ENCODE measurements at regions not wholly inside any gene's neighbourhood (a gene's known extent, or its start where the extent isn't known, plus 50 kb on each side); places are given as distances from the start of the nearest gene placed in this dataset.

DNA sequence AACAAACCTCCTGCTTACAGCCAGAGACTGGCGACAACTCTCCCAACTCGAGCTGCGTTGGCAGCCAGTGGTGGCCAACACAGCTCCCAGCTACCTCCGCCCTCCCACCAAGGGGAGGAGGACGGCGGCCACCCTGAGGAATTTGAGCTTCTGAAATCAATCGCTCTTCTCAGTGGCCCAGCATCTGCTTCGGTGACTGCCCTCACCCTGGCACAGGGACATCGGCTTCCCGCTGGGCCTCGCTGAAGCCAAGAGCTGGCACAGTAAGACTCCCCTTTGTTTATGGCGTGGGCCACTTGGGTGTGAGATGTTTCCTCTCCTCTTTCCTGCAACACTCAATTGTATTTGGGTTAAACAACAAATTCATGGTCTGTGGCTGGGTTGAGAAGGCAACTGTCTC lies 136.2 kb downstream of the ZBTB18 start:
- ChIA-PET POLR2A (interaction anchor here (0.5 kb wide), 1 partner anchor 870 kb away, joined by 3 read pairs; no protein-coding TSS in a partner anchor), CTCF (no interaction called here), RAD21 (ENCODE audit: unreplicated experiment) (no interaction called here), SMC1A (ENCODE audit: uncharacterized antibody, unreplicated experiment) (no interaction called here)
- no peaks in the 10 kb centered on the region for H3K36me3 ChIP-seq (ENCODE audit: control insufficient read depth in 2 of 2, insufficient read depth in 2 of 2, low read length in 1 of 2)
- no peaks in the 10 kb centered on the region for H3K9me3 ChIP-seq (replicated peaks; ENCODE audit: control insufficient read depth, insufficient read depth, low read length)
- no peak for FAIRE-seq
- no peak for DNase-seq (ENCODE audit: low read depth, low spot score)
- BruUV-seq (replicated peaks) = no TSS peak
- TF ChIP-seq ZBTB4 (CRISPR knock-in tag; IDR thresholded peaks at IDR 0.05) = no peak
- no peak for TF ChIP-seq WRNIP1 (IDR thresholded peaks at IDR 0.05; ENCODE audit: borderline replicate concordance, low read depth, low read length)
- no peak for TF ChIP-seq SREBF1 (IDR thresholded peaks at IDR 0.05; ENCODE audit: low read length)
- no peak for TF ChIP-seq POU2F2 (IDR thresholded peaks at IDR 0.05; ENCODE audit: borderline replicate concordance, low read depth, low read length)
- TF ChIP-seq EZH2 (IDR thresholded peaks at IDR 0.05; ENCODE audit: borderline replicate concordance, control insufficient read depth, low read depth, low read length) = no peak
- no peak for TF ChIP-seq YBX1 (IDR thresholded peaks at IDR 0.05)
- TF ChIP-seq NFXL1 (IDR thresholded peaks at IDR 0.05; ENCODE audit: borderline replicate concordance) = no peak
- no peak for TF ChIP-seq SMAD1 (IDR thresholded peaks at IDR 0.05; ENCODE audit: low read depth, partially characterized antibody)
- no peak for TF ChIP-seq SMARCA5 (IDR thresholded peaks at IDR 0.05)
- TF ChIP-seq ELK1 (IDR thresholded peaks at IDR 0.05; ENCODE audit: low read depth, low read length) = no peak
- no peak for TF ChIP-seq IKZF1 (conservative IDR thresholded peaks at IDR 0.05)
- TF ChIP-seq GABPA (IDR thresholded peaks at IDR 0.05; ENCODE audit: low read depth) = no peak
- no peak for TF ChIP-seq PML (IDR thresholded peaks at IDR 0.05; ENCODE audit: low read length)
- TF ChIP-seq KDM1A (IDR thresholded peaks at IDR 0.05; ENCODE audit: borderline replicate concordance) = no peak
- TF ChIP-seq NFYB (IDR thresholded peaks at IDR 0.05; ENCODE audit: insufficient read depth, low read depth, low read length) = no peak
- no peak for TF ChIP-seq STAT1 (conservative IDR thresholded peaks at IDR 0.05)
- no peak for TF ChIP-seq ATF2 (IDR thresholded peaks at IDR 0.05; ENCODE audit: low read length)
- TF ChIP-seq ZNF274 (IDR thresholded peaks at IDR 0.05; ENCODE audit: insufficient read depth, insufficient read length) = no peak
- TF ChIP-seq SREBF2 (IDR thresholded peaks at IDR 0.05; ENCODE audit: low read length) = no peak
- TF ChIP-seq PAX8 (IDR thresholded peaks at IDR 0.05) = no peak
- no peak overlapping the region for H3K4me3 ChIP-seq
- in situ Hi-C loops (cut with MboI) (no loop called here), intact Hi-C loops (cut with micrococcal nuclease; ENCODE audit: unreplicated experiment) (no loop called here)
- H3K27me3 ChIP-seq (replicated peaks in 1 of 2; ENCODE audit: control insufficient read depth in 2 of 2, insufficient read depth in 2 of 2, low read length in 1 of 2) = peaks cover 0 to 2% of the 10 kb centered on the region in 2 experiments; a peak in 2 of 4 replicates
- no peaks in the 10 kb centered on the region for H3K4me1 ChIP-seq (ENCODE audit: control insufficient read depth, insufficient read depth, low read length)
- no peaks in the 10 kb centered on the region for H3K79me2 ChIP-seq (ENCODE audit: control insufficient read depth, insufficient read depth, low read length)
- ATAC-seq = no peak
- no peaks in the 10 kb centered on the region for H4K20me1 ChIP-seq (ENCODE audit: control insufficient read depth, insufficient read depth)
- H3K4me2 ChIP-seq (ENCODE audit: control insufficient read depth, insufficient read depth) = no peak overlapping the region
- H3K9ac ChIP-seq (ENCODE audit: control insufficient read depth, insufficient read depth, low read length) = no peak overlapping the region
- no peak overlapping the region for H2AFZ ChIP-seq (ENCODE audit: control insufficient read depth, low read depth, low read length)
- 60% methylated on average over 12 of the region's 12 CpGs for WGBS (ENCODE audit: insufficient coverage, insufficient replicate concordance, low lambda C conversion rate, missing lambda C conversion rate)
- no peak overlapping the region for H3K27ac ChIP-seq (ENCODE audit: control insufficient read depth, insufficient read depth)
